GM12878 (cell line): ENCODE measurements at regions not wholly inside any gene's neighbourhood (a gene's known extent, or its start where the extent isn't known, plus 50 kb on each side); places are given as distances from the start of the nearest gene placed in this dataset.

Experiments
- ATAC-seq: fragments of 200-7000 bp; cut with Tn5 transposase; 3 replicates; pipeline ENCODE4 v1.9.1; 2020; ENCODE audit warnings: mild to moderate bottlenecking, moderate library complexity
- BruUV-seq: library from RNA; stranded (reverse); fragments of 400-500 nt; replicated peaks from 2 replicates; lab custom pipeline; 2021; lab: Mats Ljungman, UMichigan
- CTCF ChIA-PET: fragments of 300-600 bp; sonication (Branson Sonifier 250); formaldehyde crosslinking; extraction: SDS; loops from one replicate; lab custom pipeline; 2021; ENCODE audit warnings: inconsistent platforms; lab: Yijun Ruan, JAX
- POLR2A ChIA-PET: fragments of 350-600 bp; formaldehyde crosslinking; extraction: SDS; loops from one replicate; lab custom pipeline; 2021; ENCODE audit warnings: inconsistent platforms; lab: Charles Lee
- RAD21 ChIA-PET: fragments of 300-600 bp; sonication (Branson Sonifier 250); formaldehyde crosslinking; loops from one replicate; lab custom pipeline; 2023; ENCODE audit warnings: antibody characterized with exemption; ENCODE audit not compliant: unreplicated experiment; lab: Charles Lee
- SMC1A ChIA-PET: fragments of 300-600 bp; sonication (Branson Sonifier 250); formaldehyde crosslinking; loops from one replicate; lab custom pipeline; 2023; ENCODE audit not compliant: unreplicated experiment, uncharacterized antibody; lab: Charles Lee
- DNase-seq: peaks from one replicate; pipeline ENCODE4 v3.0.0-alpha.2; 2011; ENCODE audit warnings: low read depth, low spot score
- FAIRE-seq: peaks from 3 replicates; lab custom pipeline; 2011; peaks lifted over from hg19 to GRCh38; lab: Jason Lieb, UNC
- H2AFZ ChIP-seq: 2 replicates; pipeline ENCODE4 v1.6.0; 2011; ENCODE audit warnings: low read depth, low read length, control low read depth; ENCODE audit not compliant: control insufficient read depth
- H3K27ac ChIP-seq: 2 replicates; pipeline ENCODE4 v1.5.1; 2011; ENCODE audit warnings: control low read depth; ENCODE audit not compliant: control insufficient read depth, insufficient read depth
- H3K27me3 ChIP-seq, 2 experiments: replicated peaks in 1 of 2; 2 replicates each; pipeline versions ENCODE4 v1.6.0 to v1.6.1; 2011; ENCODE audit warnings: low read length in 1 of 2; ENCODE audit not compliant: control insufficient read depth in 2 of 2, insufficient read depth in 2 of 2
- H3K36me3 ChIP-seq, 2 experiments: 2 replicates each; pipeline ENCODE4 v1.5.1; 2011; ENCODE audit warnings: low read length in 1 of 2; ENCODE audit not compliant: control insufficient read depth in 2 of 2, insufficient read depth in 2 of 2
- H3K4me1 ChIP-seq: 2 replicates; pipeline ENCODE4 v1.6.1; 2011; ENCODE audit warnings: mild to moderate bottlenecking, low read length, moderate library complexity, mixed read lengths; ENCODE audit not compliant: control insufficient read depth, insufficient read depth
- H3K4me2 ChIP-seq: 2 replicates; pipeline ENCODE4 v1.6.0; 2011; ENCODE audit warnings: control low read depth; ENCODE audit not compliant: control insufficient read depth, insufficient read depth
- H3K4me3 ChIP-seq: fragments of 200-600 bp; sonication (generic); 2 replicates; pipeline ENCODE4 v1.5.1; 2016
- H3K79me2 ChIP-seq: 2 replicates; pipeline ENCODE4 v1.6.0; 2011; ENCODE audit warnings: low read length; ENCODE audit not compliant: control insufficient read depth, insufficient read depth
- H3K9ac ChIP-seq: 2 replicates; pipeline ENCODE4 v1.8.0; 2011; ENCODE audit warnings: low read length, control low read depth, mixed read lengths; ENCODE audit not compliant: control insufficient read depth, insufficient read depth
- H3K9me3 ChIP-seq: replicated peaks from 3 replicates; pipeline ENCODE4 v1.5.1; 2011; ENCODE audit warnings: mild to moderate bottlenecking, low read length; ENCODE audit not compliant: control insufficient read depth, insufficient read depth
- H4K20me1 ChIP-seq: 2 replicates; pipeline ENCODE4 v1.6.0; 2011; ENCODE audit not compliant: control insufficient read depth, insufficient read depth
- CHD4 ChIP-seq: fragments of 200-600 bp; sonication (generic); IDR thresholded peaks from 2 replicates; pipeline ENCODE4 v1.6.1; 2016; ENCODE audit warnings: mild to moderate bottlenecking
- EP300 ChIP-seq, 2 experiments: fragments of 150-350 bp in 1 of 2; IDR thresholded peaks; 2 replicates each; pipeline ENCODE4 v1.6.1; 2011 to 2012; ENCODE audit warnings: low read depth in 2 of 2, low read length in 2 of 2, borderline replicate concordance in 1 of 2, improper control_type of control experiment in 1 of 2, inconsistent platforms in 1 of 2; ENCODE audit not compliant: control insufficient read depth in 1 of 2
- FOS ChIP-seq: IDR thresholded peaks from 3 replicates; pipeline ENCODE4 v1.6.1; 2011; ENCODE audit warnings: borderline replicate concordance; ENCODE audit not compliant: insufficient read length; ENCODE audit errors: extremely low read depth
- HSF1 ChIP-seq: fragments of 150-350 bp; IDR thresholded peaks from 2 replicates; pipeline ENCODE4 v1.6.1; 2014; ENCODE audit warnings: mild to moderate bottlenecking, low read depth, low read length
- LARP7 ChIP-seq: fragments of 450-650 bp; IDR thresholded peaks from 2 replicates; pipeline ENCODE4 v1.6.1; 2017; ENCODE audit warnings: mild to moderate bottlenecking
- MAX ChIP-seq: IDR thresholded peaks from 2 replicates; pipeline ENCODE4 v1.6.1; 2012; ENCODE audit warnings: low read depth, low read length, improper control_type of control experiment
- MXI1 ChIP-seq: fragments of 150-350 bp; IDR thresholded peaks from 2 replicates; pipeline ENCODE4 v1.6.1; 2011; ENCODE audit warnings: low read depth, mild to moderate bottlenecking, inconsistent platforms, low read length, improper control_type of control experiment
- NFXL1 ChIP-seq: fragments of 450-650 bp; IDR thresholded peaks from 2 replicates; pipeline ENCODE4 v1.6.1; 2017; ENCODE audit warnings: antibody characterized with exemption, mild to moderate bottlenecking, borderline replicate concordance
- PRDM15 ChIP-seq: fragments of 450-650 bp; formaldehyde crosslinking; IDR thresholded peaks from 2 replicates; pipeline ENCODE4 v1.4.0; 2020; ENCODE audit warnings: mild to moderate bottlenecking, moderate library complexity
- SMAD1 ChIP-seq: fragments of 450-650 bp; IDR thresholded peaks from 2 replicates; pipeline ENCODE4 v1.6.1; 2018; ENCODE audit warnings: mild to moderate bottlenecking, low read depth; ENCODE audit not compliant: partially characterized antibody
- SREBF2 ChIP-seq: IDR thresholded peaks from 2 replicates; pipeline ENCODE4 v1.6.1; 2012; ENCODE audit warnings: mild to moderate bottlenecking, low read length
- TAF1 ChIP-seq: IDR thresholded peaks from 2 replicates; pipeline ENCODE4 v1.6.1; 2011; ENCODE audit warnings: mild to moderate bottlenecking, low read depth, low read length, borderline replicate concordance
- TBL1XR1 ChIP-seq: IDR thresholded peaks from 2 replicates; pipeline ENCODE4 v1.6.1; 2012; ENCODE audit warnings: low read depth, low read length, improper control_type of control experiment
- ZBTB11 ChIP-seq: fragments of 450-650 bp; formaldehyde crosslinking; IDR thresholded peaks from 2 replicates; pipeline ENCODE4 v1.5.0; 2022; ENCODE audit warnings: mild to moderate bottlenecking, missing genetic modification characterization
- ZZZ3 ChIP-seq: IDR thresholded peaks from 2 replicates; pipeline ENCODE4 v1.6.1; 2011; ENCODE audit warnings: low read depth; ENCODE audit not compliant: control insufficient read depth, insufficient read length
- WGBS: methylation state at CpG from one replicate; pipeline ENCODE4 v1.1.6; 2016; ENCODE audit warnings: low lambda C conversion rate; ENCODE audit not compliant: insufficient replicate concordance, insufficient coverage; ENCODE audit errors: missing lambda C conversion rate; 5-methylcytosine and 5-hydroxymethylcytosine counted together
- in situ Hi-C: fragments of 300-500 bp; cut with MboI; formaldehyde crosslinking; loops from 9 replicates; pipeline ENCODE4 v1.14.3; 2018; ENCODE audit warnings: mixed read lengths
- intact Hi-C: fragments of 100-400 bp; cut with micrococcal nuclease; formaldehyde crosslinking; loops from one replicate; pipeline ENCODE4 v1.14.2; 2022; ENCODE audit not compliant: unreplicated experiment

- H3K9ac ChIP-seq = no peak overlapping the region
- no peaks in the 10 kb centered on the region for H3K79me2 ChIP-seq
- 9% methylated on average over 2 of the region's 2 CpGs for WGBS
- H3K4me1 ChIP-seq = no peaks in the 10 kb centered on the region
- H2AFZ ChIP-seq = no peak overlapping the region
- DNase-seq (no peak), ATAC-seq (no peak), FAIRE-seq (no peak)
- no peaks in the 10 kb centered on the region for H4K20me1 ChIP-seq
- H3K36me3 ChIP-seq = no peaks in the 10 kb centered on the region
- ChIA-PET CTCF (interaction anchor here (0.9 kb wide), 1 partner anchor 10 kb away, joined by 4 read pairs; no protein-coding TSS in a partner anchor), POLR2A (no interaction called here), RAD21 (no interaction called here), SMC1A (interaction anchor here (1.5 kb wide), 1 partner anchor 169 kb away, joined by 3 read pairs; no protein-coding TSS in a partner anchor)
- no peaks in the 10 kb centered on the region for H3K9me3 ChIP-seq
- intact Hi-C loops = no loop called here
- no peak overlapping the region for H3K4me3 ChIP-seq
- no peaks in the 10 kb centered on the region for H3K27me3 ChIP-seq
- no peak overlapping the region for H3K4me2 ChIP-seq
- no peak overlapping the region for H3K27ac ChIP-seq
- in situ Hi-C loops = no loop called here
- BruUV-seq = no TSS peak
- TF ChIP-seq CHD4 (no peak), MAX (no peak), NFXL1 (no peak), PRDM15 (CRISPR knock-in tag) (no peak), FOS (no peak), LARP7 (no peak), HSF1 (no peak), MXI1 (no peak), TAF1 (no peak), SREBF2 (no peak), SMAD1 (no peak), ZBTB11 (CRISPR knock-in tag) (no peak), TBL1XR1 (no peak), ZZZ3 (no peak), EP300 (IDR thresholded peaks at IDR 0.05; ENCODE audit: borderline replicate concordance in 1 of 2, control insufficient read depth in 1 of 2, low read depth in 2 of 2, low read length in 2 of 2) (no peak)
These were observed 509.1 kb upstream of the SPANXN1 start for GRCh38 chrX:144738246-144738645.
